Heart right ventricle (tissue), 16 donors: ENCODE measurements at regions not wholly inside any gene's neighbourhood (a gene's known extent, or its start where the extent isn't known, plus 50 kb on each side); places are given as distances from the start of the nearest gene placed in this dataset.

Source experiments
- ATAC-seq, 8 donors: fragments of 200-7000 bp; cut with Tn5 transposase; one replicate each; pipeline ENCODE4 v1.9.1; 2020; ENCODE audit warnings: mild to moderate bottlenecking in 8 of 8, moderate library complexity in 8 of 8, moderate number of reproducible peaks in 1 of 8
- DNase-seq, 2 donors: peaks; one replicate each; pipeline ENCODE4 v3.0.0-alpha.2; 2020
- H3K27ac ChIP-seq, 10 donors: fragments of 200-600 bp; sonication (generic) in 2 of 10; one replicate each; pipeline versions ENCODE4 v1.5.0 to v1.8.0; 2020 to 2022; ENCODE audit warnings: mild to moderate bottlenecking in 3 of 10
- H3K27me3 ChIP-seq, 7 donors: fragments of 200-600 bp; one replicate each; pipeline ENCODE4 v1.8.0; 2021 to 2022; ENCODE audit warnings: mild to moderate bottlenecking in 2 of 7
- H3K36me3 ChIP-seq, 9 donors: fragments of 200-600 bp; sonication (generic) in 1 of 9; one replicate each; pipeline versions ENCODE4 v1.5.0 to v1.8.0; 2020 to 2022; ENCODE audit warnings: mild to moderate bottlenecking in 2 of 9
- H3K4me1 ChIP-seq, 9 donors: fragments of 200-600 bp; sonication (generic) in 1 of 9; one replicate each; pipeline versions ENCODE4 v1.5.0 to v1.8.0; 2020 to 2022; ENCODE audit warnings: mild to moderate bottlenecking in 4 of 9
- H3K4me3 ChIP-seq, 10 donors: fragments of 200-600 bp; sonication (generic) in 2 of 10; one replicate each; pipeline versions ENCODE4 v1.5.0 to v1.8.0; 2020 to 2022; ENCODE audit warnings: mild to moderate bottlenecking in 7 of 10, moderate library complexity in 2 of 10
- H3K9me3 ChIP-seq, 11 donors: fragments of 200-600 bp in 10 of 11; sonication (generic) in 2 of 11; one replicate each; pipeline versions ENCODE4 v1.5.0 to v1.8.0; 2013 to 2022; ENCODE audit warnings: mild to moderate bottlenecking in 2 of 11, control low read depth in 1 of 11, moderate library complexity in 1 of 11
- WGBS, 2 donors: extraction: QIAGEN DNeasy Blood & Tissue Kit; methylation state at CpG; one replicate each; pipeline ENCODE4 v1.1.7; 2013; ENCODE audit warnings: inconsistent platforms in 1 of 2; 5-methylcytosine and 5-hydroxymethylcytosine counted together
- intact Hi-C, 10 donors: fragments of 100-400 bp; cut with DNase I; formaldehyde crosslinking; loops; one replicate each; pipeline versions ENCODE4 v1.11.1 to v1.14.2; 2022
- TF ChIP-seq, protein P1 (sequence below), 9 donors: fragments of 200-600 bp; sonication (generic) in 2 of 9; IDR thresholded peaks; one replicate each; pipeline versions ENCODE4 v1.5.0 to v1.8.0; 2021 to 2022; ENCODE audit warnings: antibody characterized with exemption in 9 of 9, mild to moderate bottlenecking in 5 of 9, moderate library complexity in 1 of 9
- donor health status: Arrhythmogenic right ventricular cardiomyopathy.
- donor health status: ischemic (EF 13 %, LVEDD 7.1; RV severe dilation, severe dysfunction).
- donor health status: healthy with polysubstance abuse.
- donor health status: DM: no; HTN: yes; CAD: no.
- donor health status: DM: no; HTN: no; CAD: no.
- donor health status: ischemic (EF 25% LVEDD 6.9; RV normal size, moderate dysfunction).
- donor health status: ischemic (EF 25% LVEDD 5.7; RV mildly dilated, moderate dysfunction).
- donor health status: healthy.
- donor health status: DM: yes; HTN: yes; CAD: no.
- donor health status: Ischemic cardiomyopathy.
- donor health status: ischemic (EF 35%, LVEDD 5.7; RV mildly dilated, moderate dysfunction).
- donor health status: nonischemic (EF 11% LVEDD 7.7; RV severe dilation, severe dysfunction).
- donor health status: DM: yes; HTN: yes; CAD: no.
- donor health status: PGD.
- donor health status: ischemic (EF 29% LVEDD 5.4; RV normal size, mild dysfunction).
- donor health status: nonischemic (EF 23%, LVEDD 6.1; RV moderate dilation, normal function).

DNA sequence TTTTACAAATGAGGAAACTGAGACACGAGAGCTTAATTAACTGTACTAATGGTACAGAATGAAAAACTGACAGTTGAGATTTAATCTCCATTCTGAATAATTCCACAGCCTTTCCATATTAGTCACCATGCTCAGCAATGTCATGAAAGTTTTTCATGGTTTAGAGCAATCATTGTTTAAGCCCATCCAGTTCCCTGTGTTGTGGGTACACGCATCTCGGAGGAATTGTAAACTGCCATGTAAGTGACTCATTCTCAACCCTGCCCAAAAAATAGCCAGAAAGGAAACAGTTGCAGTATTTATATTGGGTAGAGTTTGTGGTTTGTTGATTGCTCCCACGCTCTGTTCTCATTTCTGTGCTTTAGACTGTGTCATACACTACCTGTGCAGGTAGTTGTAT is 1790.8 kb downstream of the LRRC4C start:
- Histone ChIP-seq H3K4me3 (no peak overlapping the region), H3K36me3 (no peaks in the 10 kb centered on the region), H3K27me3 (no peaks in the 10 kb centered on the region), H3K9me3 (peaks cover 0 to 22% (median 4%) of the 10 kb centered on the region in 11 donors), H3K4me1 (no peaks in the 10 kb centered on the region), H3K27ac (no peak overlapping the region)
- WGBS, 2 donors = 59 to 66% methylated on average over 4 of the region's 4 CpGs
- DNase-seq (no peak), ATAC-seq (no peak)
- intact Hi-C loops = loop anchor here in 2 of 10 donors (5.0 kb wide), 2 partner anchors 41 to 1819 kb away; no protein-coding TSS in a partner anchor
- TF ChIP-seq, protein P1, sequence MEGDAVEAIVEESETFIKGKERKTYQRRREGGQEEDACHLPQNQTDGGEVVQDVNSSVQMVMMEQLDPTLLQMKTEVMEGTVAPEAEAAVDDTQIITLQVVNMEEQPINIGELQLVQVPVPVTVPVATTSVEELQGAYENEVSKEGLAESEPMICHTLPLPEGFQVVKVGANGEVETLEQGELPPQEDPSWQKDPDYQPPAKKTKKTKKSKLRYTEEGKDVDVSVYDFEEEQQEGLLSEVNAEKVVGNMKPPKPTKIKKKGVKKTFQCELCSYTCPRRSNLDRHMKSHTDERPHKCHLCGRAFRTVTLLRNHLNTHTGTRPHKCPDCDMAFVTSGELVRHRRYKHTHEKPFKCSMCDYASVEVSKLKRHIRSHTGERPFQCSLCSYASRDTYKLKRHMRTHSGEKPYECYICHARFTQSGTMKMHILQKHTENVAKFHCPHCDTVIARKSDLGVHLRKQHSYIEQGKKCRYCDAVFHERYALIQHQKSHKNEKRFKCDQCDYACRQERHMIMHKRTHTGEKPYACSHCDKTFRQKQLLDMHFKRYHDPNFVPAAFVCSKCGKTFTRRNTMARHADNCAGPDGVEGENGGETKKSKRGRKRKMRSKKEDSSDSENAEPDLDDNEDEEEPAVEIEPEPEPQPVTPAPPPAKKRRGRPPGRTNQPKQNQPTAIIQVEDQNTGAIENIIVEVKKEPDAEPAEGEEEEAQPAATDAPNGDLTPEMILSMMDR (IDR thresholded peaks at IDR 0.05) = no peak

DNA sequence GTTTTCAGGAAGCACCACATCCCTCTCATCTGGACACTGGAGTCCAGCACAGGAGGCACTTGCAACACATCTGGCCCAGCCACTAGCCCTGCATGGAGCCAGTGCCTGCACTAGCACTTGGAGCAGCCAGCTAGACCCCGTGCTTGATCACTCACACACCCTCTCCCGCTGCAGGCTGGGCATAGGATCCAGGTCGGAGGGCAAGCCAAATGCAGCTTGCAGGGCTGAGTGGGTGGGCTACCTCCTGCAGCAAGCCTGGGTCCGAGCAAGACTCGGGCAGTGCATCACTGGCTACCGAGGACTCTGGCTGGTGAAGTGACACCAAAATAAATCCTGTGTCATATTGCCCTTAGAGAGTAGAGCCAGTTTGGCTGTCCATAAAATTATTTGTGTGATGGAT is 1795.4 kb downstream of the LRRC4C start:
- no peak for DNase-seq
- WGBS, 2 donors = 88 to 90% methylated on average over 6 of the region's 6 CpGs
- no peaks in the 10 kb centered on the region for H3K36me3 ChIP-seq
- H3K9me3 ChIP-seq = peaks cover 0 to 36% (median 11%) of the 10 kb centered on the region in 11 donors
- no peaks in the 10 kb centered on the region for H3K27me3 ChIP-seq
- H3K27ac ChIP-seq = no peak overlapping the region
- ATAC-seq = no peak
- intact Hi-C loops = no loop called here
- no peaks in the 10 kb centered on the region for H3K4me1 ChIP-seq
- TF ChIP-seq, protein P1 (IDR thresholded peaks at IDR 0.05) = no peak
- H3K4me3 ChIP-seq = no peak overlapping the region

DNA sequence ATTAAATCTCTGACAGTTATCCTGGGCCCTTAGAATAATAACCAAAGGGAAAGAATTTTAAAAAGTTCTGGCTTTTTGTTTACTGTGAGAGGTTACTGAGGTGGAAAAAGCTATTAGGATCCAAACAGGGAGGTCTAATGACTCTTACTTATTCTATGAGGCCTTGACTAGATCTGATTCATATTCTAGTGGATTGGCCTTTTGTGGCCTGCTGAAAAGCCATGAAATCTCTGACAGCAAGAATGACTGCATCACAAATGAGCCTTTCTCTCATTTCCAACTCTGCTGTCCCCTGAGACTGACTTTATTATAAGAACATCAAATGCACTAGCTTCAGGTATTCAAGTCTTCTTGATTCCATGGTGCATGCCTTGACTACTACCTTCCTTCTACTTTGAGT is 1797.6 kb downstream of the LRRC4C start:
- ATAC-seq = no peak

DNA sequence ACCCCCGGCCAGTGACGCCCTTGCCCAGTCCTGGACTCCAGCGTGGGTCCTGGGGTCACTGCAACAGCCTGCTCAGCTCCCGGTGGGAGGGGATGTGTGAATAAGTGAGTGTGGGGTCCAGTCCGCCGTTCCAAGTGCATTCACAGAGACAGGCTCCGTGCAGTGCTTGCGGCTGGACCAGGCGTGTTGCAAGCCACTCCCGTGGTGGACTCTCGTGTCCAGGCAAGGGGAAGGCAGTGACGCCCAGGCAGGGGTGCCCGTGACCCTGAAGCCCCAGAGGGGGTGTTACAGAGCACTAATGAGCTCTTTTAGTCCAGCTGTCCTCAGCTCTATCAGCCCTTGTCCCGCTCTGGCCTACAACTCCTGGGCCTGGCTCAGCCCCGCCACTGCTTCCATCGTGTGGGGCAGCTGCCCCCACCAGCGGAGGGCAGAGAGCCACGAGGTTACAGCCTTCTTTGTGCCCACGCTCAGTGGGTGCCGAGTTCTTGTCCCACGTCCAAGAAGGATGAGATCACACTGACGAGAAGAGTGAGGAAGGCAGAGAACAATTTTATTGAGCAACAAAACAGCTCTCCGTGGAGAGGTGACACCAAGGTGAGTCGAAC is 1807.5 kb downstream of the LRRC4C start:
- H3K4me1 ChIP-seq = no peaks in the 10 kb centered on the region
- intact Hi-C loops = no loop called here
- DNase-seq = no peak
- no peak for ATAC-seq
- TF ChIP-seq, protein P1 (IDR thresholded peaks at IDR 0.05) = no peak
- no peaks in the 10 kb centered on the region for H3K36me3 ChIP-seq
- no peaks in the 10 kb centered on the region for H3K27me3 ChIP-seq
- peaks cover 0 to 6% (median 0%) of the 10 kb centered on the region in 11 donors for H3K9me3 ChIP-seq
- WGBS, 2 donors = 81 to 82% methylated on average over 24 of the region's 24 CpGs
- H3K27ac ChIP-seq = no peak overlapping the region
- H3K4me3 ChIP-seq = no peak overlapping the region

More for the DNA sequence above, 1797.6 kb downstream of the LRRC4C start:
- TF ChIP-seq, protein P1 (IDR thresholded peaks at IDR 0.05) = no peak
- peaks cover 0 to 39% (median 11%) of the 10 kb centered on the region in 11 donors for H3K9me3 ChIP-seq
- no peak overlapping the region for H3K27ac ChIP-seq
- DNase-seq = no peak
- no peaks in the 10 kb centered on the region for H3K4me1 ChIP-seq
- H3K36me3 ChIP-seq = no peaks in the 10 kb centered on the region
- H3K4me3 ChIP-seq = no peak overlapping the region
- intact Hi-C loops = no loop called here
- no peaks in the 10 kb centered on the region for H3K27me3 ChIP-seq
